IPS-20b (cell line): ENCODE measurements at regions not wholly inside any gene's neighbourhood (a gene's known extent, or its start where the extent isn't known, plus 50 kb on each side); places are given as distances from the start of the nearest gene placed in this dataset.

Experiments used
- H3K27ac ChIP-seq: one replicate; pipeline ENCODE4 v1.5.1; 2013; ENCODE audit warnings: low read length
- H3K27me3 ChIP-seq: 2 replicates; pipeline ENCODE4 v1.6.1; 2013; ENCODE audit warnings: mild to moderate bottlenecking, low read length, inconsistent platforms; ENCODE audit not compliant: insufficient read depth
- H3K36me3 ChIP-seq: 2 replicates; pipeline ENCODE4 v1.6.1; 2013; ENCODE audit warnings: low read depth, mild to moderate bottlenecking, inconsistent platforms, low read length, moderate library complexity; ENCODE audit not compliant: insufficient read depth
- H3K4me1 ChIP-seq: 2 replicates; pipeline ENCODE4 v1.6.1; 2013; ENCODE audit warnings: mild to moderate bottlenecking, control low read depth, inconsistent platforms, low read length, moderate library complexity; ENCODE audit not compliant: insufficient read depth
- H3K4me3 ChIP-seq: 2 replicates; pipeline ENCODE4 v1.5.1; 2013; ENCODE audit warnings: mild to moderate bottlenecking, low read length, inconsistent platforms
- H3K9ac ChIP-seq: 2 replicates; pipeline ENCODE4 v1.6.1; 2013; ENCODE audit warnings: low read depth, mild to moderate bottlenecking, inconsistent platforms, low read length, moderate library complexity
- H3K9me3 ChIP-seq: 2 replicates; pipeline ENCODE4 v1.6.1; 2013; ENCODE audit warnings: mild to moderate bottlenecking, low read depth, low read length, inconsistent platforms; ENCODE audit not compliant: insufficient read depth

GRCh38 chr20:60345106-60345505, 386.9 kb downstream of the CDH26 start:
- no peak overlapping the region for H3K4me3 ChIP-seq
- no peaks in the 10 kb centered on the region for H3K27me3 ChIP-seq
- H3K4me1 ChIP-seq, result no peaks in the 10 kb centered on the region
- H3K9me3 ChIP-seq, result no peaks in the 10 kb centered on the region; the same call in 1 of the 2 replicates
- no peaks in the 10 kb centered on the region for H3K36me3 ChIP-seq
- H3K27ac ChIP-seq, result no peak overlapping the region
- no peak overlapping the region for H3K9ac ChIP-seq

- Histone ChIP-seq H3K36me3 (no peaks in the 10 kb centered on the region), H3K27me3 (no peaks in the 10 kb centered on the region), H3K27ac (no peak overlapping the region), H3K4me1 (no peaks in the 10 kb centered on the region), H3K4me3 (no peak overlapping the region), H3K9me3 (no peaks in the 10 kb centered on the region; the same call in 1 of the 2 replicates), H3K9ac (no peak overlapping the region)
Measured at GRCh38 chr20:60349418-60349817, 391.2 kb downstream of the CDH26 start.

- Histone ChIP-seq H3K9me3 (no peaks in the 10 kb centered on the region; the same call in 1 of the 2 replicates), H3K36me3 (no peaks in the 10 kb centered on the region), H3K4me1 (no peaks in the 10 kb centered on the region), H3K27me3 (no peaks in the 10 kb centered on the region), H3K4me3 (no peak overlapping the region), H3K27ac (no peak overlapping the region), H3K9ac (no peak overlapping the region)
Measured at GRCh38 chr20:60352017-60352416, 393.8 kb downstream of the CDH26 start.

GRCh38 chr20:60352596-60352995, 394.4 kb downstream of the CDH26 start:
- Histone ChIP-seq H3K36me3 (no peaks in the 10 kb centered on the region), H3K4me3 (no peak overlapping the region), H3K4me1 (no peaks in the 10 kb centered on the region), H3K27me3 (no peaks in the 10 kb centered on the region), H3K27ac (no peak overlapping the region), H3K9me3 (no peaks in the 10 kb centered on the region; the same call in 1 of the 2 replicates), H3K9ac (no peak overlapping the region)

GRCh38 chr20:60354024-60354580, 395.9 kb downstream of the CDH26 start:
- no peaks in the 10 kb centered on the region for H3K27me3 ChIP-seq
- no peaks in the 10 kb centered on the region for H3K36me3 ChIP-seq
- no peak overlapping the region for H3K9ac ChIP-seq
- H3K4me3 ChIP-seq, result no peak overlapping the region
- no peaks in the 10 kb centered on the region for H3K4me1 ChIP-seq
- no peak overlapping the region for H3K27ac ChIP-seq
- H3K9me3 ChIP-seq, result no peaks in the 10 kb centered on the region

DNA sequence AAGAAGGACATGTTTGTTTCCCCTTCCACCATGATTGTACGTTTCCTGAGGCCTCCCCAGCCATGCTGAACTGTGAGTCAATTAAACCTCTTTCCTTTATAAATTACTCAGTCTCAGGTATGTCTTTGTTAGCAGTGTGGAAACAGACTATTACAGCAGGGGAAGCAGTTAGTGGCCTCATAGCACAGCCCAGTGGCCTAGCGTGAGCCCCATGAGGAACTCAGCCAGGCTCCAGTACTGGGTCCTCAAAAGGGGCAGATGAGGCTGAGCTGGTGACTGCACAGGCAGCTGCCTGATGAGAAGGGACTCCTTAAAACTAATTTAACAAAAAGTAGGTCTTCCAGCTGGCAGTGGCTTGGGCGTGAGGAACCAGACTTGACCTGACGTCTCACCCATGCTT, 399.9 kb downstream of the CDH26 start:
- H3K9ac ChIP-seq, result no peak overlapping the region
- H3K27ac ChIP-seq, result no peak overlapping the region
- H3K4me1 ChIP-seq, result 0 out of 2 replicates have a peak, but pooled peaks cover 4% of the 10 kb centered on the region
- no peak overlapping the region for H3K4me3 ChIP-seq
- no peaks in the 10 kb centered on the region for H3K9me3 ChIP-seq
- no peaks in the 10 kb centered on the region for H3K27me3 ChIP-seq
- no peaks in the 10 kb centered on the region for H3K36me3 ChIP-seq

DNA sequence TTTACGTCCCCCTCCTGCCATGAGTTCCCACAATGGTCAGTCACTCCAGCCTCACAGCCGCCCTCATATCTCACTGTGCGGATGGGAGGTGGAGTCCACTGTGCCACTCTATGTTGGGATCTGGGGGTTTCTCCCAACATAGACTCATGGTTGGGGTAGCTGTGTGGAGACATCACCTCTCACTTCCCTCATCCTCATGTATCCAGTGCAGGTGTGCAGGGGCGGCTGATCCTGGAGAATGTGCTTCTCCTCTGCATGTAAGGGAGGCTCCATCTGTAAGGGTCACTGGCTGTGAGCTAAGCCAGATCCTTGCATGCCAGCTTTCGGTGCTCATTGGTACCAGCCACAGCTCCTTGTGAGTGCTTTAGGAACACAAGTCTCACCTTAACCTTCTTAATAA, 400.8 kb downstream of the CDH26 start:
- no peaks in the 10 kb centered on the region for H3K27me3 ChIP-seq
- H3K4me1 ChIP-seq, result 0 out of 2 replicates have a peak, but pooled peaks cover 4% of the 10 kb centered on the region
- no peak overlapping the region for H3K27ac ChIP-seq
- no peaks in the 10 kb centered on the region for H3K9me3 ChIP-seq
- no peak overlapping the region for H3K9ac ChIP-seq
- H3K36me3 ChIP-seq, result no peaks in the 10 kb centered on the region
- no peak overlapping the region for H3K4me3 ChIP-seq

GRCh38 chr20:60361761-60362395, 403.7 kb downstream of the CDH26 start:
- no peaks in the 10 kb centered on the region for H3K27me3 ChIP-seq

GRCh38 chr20:60362531-60362930, 404.3 kb downstream of the CDH26 start:
- no peak overlapping the region for H3K4me3 ChIP-seq
- H3K4me1 ChIP-seq, result 0 out of 2 replicates have a peak, but pooled peaks cover 4% of the 10 kb centered on the region
- no peaks in the 10 kb centered on the region for H3K27me3 ChIP-seq
- no peaks in the 10 kb centered on the region for H3K9me3 ChIP-seq
- H3K36me3 ChIP-seq, result no peaks in the 10 kb centered on the region
- no peak overlapping the region for H3K27ac ChIP-seq
- no peak overlapping the region for H3K9ac ChIP-seq

More at GRCh38 chr20:60361761-60362395, 403.7 kb downstream of the CDH26 start:
- Histone ChIP-seq H3K27ac (no peak overlapping the region), H3K9me3 (no peaks in the 10 kb centered on the region), H3K36me3 (no peaks in the 10 kb centered on the region), H3K4me1 (0 out of 2 replicates have a peak, but pooled peaks cover 4% of the 10 kb centered on the region), H3K9ac (no peak overlapping the region), H3K4me3 (no peak overlapping the region)

DNA sequence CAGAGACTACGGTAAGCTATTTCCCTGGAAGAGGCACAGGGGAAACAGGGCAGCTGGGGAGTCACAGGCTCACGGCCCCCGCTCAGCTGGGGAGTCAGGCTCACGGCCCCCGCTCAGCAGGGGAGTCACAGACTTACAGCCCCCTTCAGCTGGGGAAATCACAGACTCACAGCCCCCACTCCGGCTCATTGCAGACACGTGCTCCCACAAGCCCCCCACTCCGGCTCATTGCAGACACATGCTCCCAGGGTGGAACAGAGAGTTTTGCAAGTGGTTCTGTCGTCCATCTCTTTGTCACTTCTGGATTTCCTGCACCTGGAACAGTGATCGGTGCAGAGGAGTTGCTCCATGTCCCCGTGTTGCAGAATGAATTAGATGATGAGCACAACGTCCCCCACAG, 405.5 kb downstream of the CDH26 start:
- Histone ChIP-seq H3K4me3 (no peak overlapping the region), H3K9ac (no peak overlapping the region), H3K27ac (no peak overlapping the region), H3K27me3 (no peaks in the 10 kb centered on the region), H3K9me3 (no peaks in the 10 kb centered on the region), H3K36me3 (no peaks in the 10 kb centered on the region), H3K4me1 (0 out of 2 replicates have a peak, but pooled peaks cover 4% of the 10 kb centered on the region)

- Histone ChIP-seq H3K27ac (no peak overlapping the region), H3K36me3 (no peaks in the 10 kb centered on the region), H3K4me1 (0 out of 2 replicates have a peak, but pooled peaks cover 4% of the 10 kb centered on the region), H3K27me3 (no peaks in the 10 kb centered on the region), H3K9ac (no peak overlapping the region), H3K4me3 (no peak overlapping the region), H3K9me3 (no peaks in the 10 kb centered on the region)
Measured at GRCh38 chr20:60365064-60365666, 406.9 kb downstream of the CDH26 start.

DNA sequence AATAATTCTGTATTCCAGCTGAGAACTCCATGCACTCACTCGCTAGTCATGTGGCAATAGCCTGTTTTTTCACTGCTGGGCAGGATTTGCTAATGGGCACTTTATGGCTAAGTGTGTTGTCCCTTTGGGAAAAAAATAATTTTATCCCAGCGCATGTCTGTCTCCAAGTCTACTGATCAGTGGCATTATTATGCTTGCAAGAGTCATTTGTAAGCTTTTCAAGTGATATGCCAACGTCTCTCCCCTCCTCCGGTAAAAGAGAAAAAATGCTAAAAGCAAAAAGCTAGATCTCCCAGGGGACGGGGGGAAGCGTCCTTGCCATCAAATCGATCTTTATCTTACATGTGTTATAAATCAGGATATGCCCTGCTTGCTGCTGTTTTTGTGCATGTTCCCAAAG, 407.7 kb downstream of the CDH26 start:
- H3K27me3 ChIP-seq, result no peaks in the 10 kb centered on the region

More for the DNA sequence above, 407.7 kb downstream of the CDH26 start:
- Histone ChIP-seq H3K36me3 (no peaks in the 10 kb centered on the region), H3K9me3 (no peaks in the 10 kb centered on the region), H3K4me3 (no peak overlapping the region), H3K9ac (no peak overlapping the region), H3K27ac (no peak overlapping the region), H3K4me1 (0 out of 2 replicates have a peak, but pooled peaks cover 4% of the 10 kb centered on the region)
